HCT116 (cell line): ENCODE measurements at regions not wholly inside any gene's neighbourhood (a gene's known extent, or its start where the extent isn't known, plus 50 kb on each side); places are given as distances from the start of the nearest gene placed in this dataset.

Experiments used
- EGR1 ChIP-seq: IDR thresholded peaks from 2 replicates; pipeline ENCODE4 v1.6.1; 2012; ENCODE audit warnings: low read depth
- EZH2 ChIP-seq: fragments of 200-600 bp; sonication (generic); IDR thresholded peaks from 2 replicates; pipeline ENCODE4 v1.6.1; 2017; ENCODE audit warnings: antibody characterized with exemption, mixed run types
- FOSL1 ChIP-seq: IDR thresholded peaks from 2 replicates; pipeline ENCODE4 v1.6.1; 2012; ENCODE audit warnings: low read depth
- SIN3A ChIP-seq: IDR thresholded peaks from 2 replicates; pipeline ENCODE4 v1.6.1; 2012; ENCODE audit warnings: low read depth
- ZFX ChIP-seq: fragments of 450-650 bp; IDR thresholded peaks from 2 replicates; pipeline ENCODE4 v1.6.1; 2017
- ZNF274 ChIP-seq: fragments of 200-500 bp; sonication (Bioruptor generic); IDR thresholded peaks from 2 replicates; pipeline ENCODE4 v1.6.1; 2014; ENCODE audit warnings: mild to moderate bottlenecking, low read depth, low read length, inconsistent platforms
- TF ChIP-seq, protein P1 (sequence below), 3 experiments: fragments of 200-600 bp in 1 of 3; sonication (generic) in 1 of 3; IDR thresholded peaks in 2 of 3; conservative IDR thresholded peaks in 1 of 3; 2 replicates each; pipeline ENCODE4 v1.5.1; 2012 to 2017; ENCODE audit warnings: low read depth in 2 of 3, low read length in 2 of 3, antibody characterized with exemption in 1 of 3, borderline replicate concordance in 1 of 3, control low read depth in 1 of 3, mild to moderate bottlenecking in 1 of 3, mixed read lengths in 1 of 3, mixed run types in 1 of 3, moderate library complexity in 1 of 3; ENCODE audit not compliant: insufficient read depth in 1 of 3

DNA sequence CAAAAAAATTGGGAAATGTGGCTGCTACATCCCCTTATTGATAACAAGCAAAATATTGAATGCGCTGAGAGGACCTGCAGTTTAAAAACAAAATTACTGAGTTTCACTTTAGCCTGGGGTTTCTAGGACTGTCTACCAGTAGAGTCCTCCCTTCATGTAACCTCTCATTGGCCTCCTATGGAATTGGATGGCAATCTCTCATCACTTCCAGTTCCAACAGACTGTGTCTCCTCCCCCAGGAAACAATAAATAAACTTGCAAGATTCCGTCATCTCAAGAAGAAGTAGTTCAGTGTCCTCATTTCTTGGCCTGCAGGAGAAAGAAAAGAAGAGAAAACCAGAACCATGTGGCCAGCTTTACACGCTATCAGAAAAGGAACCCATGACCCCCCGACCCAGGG lies 123.8 kb downstream of the TLE3 start:
- no peak for TF ChIP-seq SIN3A
- no peak for TF ChIP-seq FOSL1
- TF ChIP-seq EGR1: no peak
- TF ChIP-seq, protein P1, sequence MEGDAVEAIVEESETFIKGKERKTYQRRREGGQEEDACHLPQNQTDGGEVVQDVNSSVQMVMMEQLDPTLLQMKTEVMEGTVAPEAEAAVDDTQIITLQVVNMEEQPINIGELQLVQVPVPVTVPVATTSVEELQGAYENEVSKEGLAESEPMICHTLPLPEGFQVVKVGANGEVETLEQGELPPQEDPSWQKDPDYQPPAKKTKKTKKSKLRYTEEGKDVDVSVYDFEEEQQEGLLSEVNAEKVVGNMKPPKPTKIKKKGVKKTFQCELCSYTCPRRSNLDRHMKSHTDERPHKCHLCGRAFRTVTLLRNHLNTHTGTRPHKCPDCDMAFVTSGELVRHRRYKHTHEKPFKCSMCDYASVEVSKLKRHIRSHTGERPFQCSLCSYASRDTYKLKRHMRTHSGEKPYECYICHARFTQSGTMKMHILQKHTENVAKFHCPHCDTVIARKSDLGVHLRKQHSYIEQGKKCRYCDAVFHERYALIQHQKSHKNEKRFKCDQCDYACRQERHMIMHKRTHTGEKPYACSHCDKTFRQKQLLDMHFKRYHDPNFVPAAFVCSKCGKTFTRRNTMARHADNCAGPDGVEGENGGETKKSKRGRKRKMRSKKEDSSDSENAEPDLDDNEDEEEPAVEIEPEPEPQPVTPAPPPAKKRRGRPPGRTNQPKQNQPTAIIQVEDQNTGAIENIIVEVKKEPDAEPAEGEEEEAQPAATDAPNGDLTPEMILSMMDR (IDR thresholded peaks at IDR 0.05 in 2 of 3, conservative IDR thresholded peaks at IDR 0.05 in 1 of 3; ENCODE audit: borderline replicate concordance in 1 of 3, insufficient read depth in 1 of 3, low read depth in 2 of 3, low read length in 2 of 3): no peak
- no peak for TF ChIP-seq ZNF274
- TF ChIP-seq EZH2: no peak
- no peak for TF ChIP-seq ZFX
